Activated CD8-positive, alpha-beta memory T cell treated with anti-CD3 and anti-CD28 coated beads, Interleukin-2, amount 50 U/mL, for 48 hours (primary cell): ENCODE measurements at regions not wholly inside any gene's neighbourhood (a gene's known extent, or its start where the extent isn't known, plus 50 kb on each side); places are given as distances from the start of the nearest gene placed in this dataset.

Source experiments
- DNase-seq: peaks from one replicate; pipeline ENCODE4 v3.0.0-alpha.2; 2020

DNA sequence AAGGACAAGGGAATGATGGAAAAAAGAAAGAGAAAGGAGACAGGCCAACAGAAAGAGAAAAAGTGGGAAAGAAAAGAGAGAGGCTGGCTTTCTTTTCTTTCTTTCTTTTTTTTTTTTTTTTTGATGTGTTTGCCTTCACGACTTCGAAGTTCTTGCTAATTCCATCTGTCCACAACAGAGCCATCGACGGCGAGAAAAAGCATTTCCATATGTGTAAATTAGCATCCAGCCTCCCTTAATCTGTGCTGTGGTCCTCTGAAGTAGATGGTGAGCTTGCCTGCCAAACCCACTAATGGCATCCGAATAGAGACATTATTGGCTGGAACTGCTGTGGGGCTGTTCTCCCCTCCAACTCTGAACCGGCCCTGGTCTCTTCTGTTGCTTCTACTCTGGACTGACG, 997.4 kb downstream of the BCL11B start:
- no peak for DNase-seq

DNA sequence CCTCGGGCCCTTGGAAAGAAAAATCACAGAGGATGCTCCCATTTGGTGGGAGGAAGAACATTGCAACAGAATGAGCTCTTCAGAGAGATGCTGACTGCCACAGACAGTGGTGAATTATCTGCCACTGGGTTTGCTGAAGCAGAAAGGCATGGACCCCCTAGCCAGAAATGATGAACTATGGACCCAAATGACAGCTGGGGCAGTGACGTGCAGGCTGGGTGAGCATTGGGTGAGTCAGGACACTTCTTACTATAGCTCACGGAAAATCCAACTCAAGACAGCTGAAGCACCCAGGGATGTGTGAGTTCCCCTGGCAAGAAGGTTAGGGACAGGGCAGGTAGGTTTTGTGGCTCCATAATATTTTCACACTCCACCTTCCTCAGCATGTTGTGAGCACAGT, 993.2 kb downstream of the BCL11B start:
- no peak for DNase-seq

DNA sequence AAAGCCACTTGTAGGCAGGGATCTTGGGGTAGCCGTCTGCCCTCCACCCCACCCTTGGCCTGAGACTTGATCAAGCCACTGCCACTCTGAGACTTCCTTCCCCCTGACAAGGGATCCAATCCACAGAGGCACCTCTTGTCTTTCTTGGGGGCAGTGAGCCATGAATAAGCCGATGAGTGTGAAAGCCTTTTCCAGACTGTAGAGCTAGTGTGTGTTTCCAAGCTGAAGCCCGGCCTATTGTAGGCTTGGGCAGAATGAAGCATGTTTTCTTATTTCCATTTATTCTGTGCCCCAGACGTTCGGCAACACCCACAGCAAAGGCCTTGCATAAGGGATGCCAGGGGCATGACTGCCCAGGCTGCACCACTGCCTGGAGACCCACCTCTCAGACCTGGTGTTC, 991.6 kb downstream of the BCL11B start:
- no peak for DNase-seq

DNA sequence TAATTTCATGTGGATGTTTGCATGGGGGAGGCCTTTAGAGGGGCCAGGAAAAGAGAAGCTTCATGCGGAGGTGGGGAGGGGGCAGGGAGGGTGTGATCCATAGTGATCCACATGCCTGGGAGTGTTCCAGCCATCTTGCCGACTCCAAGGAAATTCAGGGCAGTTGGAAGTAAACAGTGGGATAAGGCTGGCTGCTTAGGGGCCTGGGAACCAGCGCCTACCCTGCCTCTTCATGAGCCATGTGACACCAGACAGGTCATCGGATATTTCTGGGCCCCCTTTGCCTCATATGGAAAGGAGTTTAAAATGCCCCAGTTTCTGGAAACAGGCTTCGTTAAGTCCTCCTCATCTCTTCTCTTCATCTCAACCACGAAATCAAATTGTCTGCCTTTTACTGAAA, 983.2 kb downstream of the BCL11B start:
- DNase-seq, result no peak

DNA sequence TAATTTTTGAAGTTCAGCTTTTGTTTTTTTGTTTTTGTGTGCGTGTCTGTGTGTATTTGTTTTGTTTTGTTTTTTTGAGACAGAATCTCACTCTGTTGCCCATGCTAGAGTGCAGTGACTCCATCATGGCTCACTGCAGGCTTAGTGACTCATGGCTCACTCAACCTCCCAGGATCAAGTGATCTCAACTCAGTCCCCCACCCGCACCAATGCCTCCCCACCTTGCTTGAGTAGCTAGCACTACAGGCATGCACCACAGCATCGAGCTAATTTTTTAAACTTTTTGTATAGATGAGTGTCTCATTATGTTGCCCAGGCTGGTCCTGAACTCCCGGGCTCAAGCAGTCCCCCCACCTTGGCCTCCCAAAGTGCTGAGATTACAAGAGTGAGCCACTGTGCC, 981.4 kb downstream of the BCL11B start:
- no peak for DNase-seq

DNA sequence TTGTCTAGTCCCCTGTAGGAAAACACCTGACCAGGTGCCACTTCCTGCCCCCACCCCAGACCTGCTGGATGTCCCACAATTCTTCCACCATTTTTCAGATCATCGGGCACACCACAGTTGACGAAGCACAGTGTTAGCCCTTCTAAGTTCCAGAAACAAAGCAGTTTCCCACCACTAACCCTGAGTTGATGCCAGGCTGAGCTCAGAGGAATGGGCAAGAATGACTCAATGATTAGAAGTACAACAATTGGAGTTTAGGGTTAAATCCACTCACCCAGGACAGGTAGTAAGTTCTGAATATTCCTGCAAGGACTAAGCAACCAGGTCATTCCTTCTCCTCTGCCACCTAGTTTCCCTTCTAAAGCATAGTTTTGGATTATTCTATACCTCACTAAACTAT, 979.8 kb downstream of the BCL11B start:
- DNase-seq, result no peak

DNA sequence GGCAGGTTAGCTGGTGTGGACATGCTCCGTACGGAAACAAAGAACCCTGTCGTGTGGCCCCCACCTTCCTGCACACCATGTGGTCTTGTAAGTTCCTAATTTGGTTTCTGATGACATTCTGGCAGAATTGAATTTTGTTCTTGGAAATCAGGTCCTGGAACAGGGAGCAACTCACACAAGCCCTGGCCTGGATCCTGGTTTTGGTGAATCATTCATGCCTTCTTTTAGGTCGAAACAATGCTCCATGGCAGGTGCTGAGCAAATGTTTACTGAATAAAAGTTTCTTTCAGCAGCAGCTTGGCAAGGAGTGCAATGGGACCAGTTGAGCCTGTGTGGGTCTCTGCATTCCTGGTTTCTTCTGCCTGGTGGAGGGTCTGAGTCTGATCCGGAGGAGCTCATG, 978.4 kb downstream of the BCL11B start:
- no peak for DNase-seq

DNA sequence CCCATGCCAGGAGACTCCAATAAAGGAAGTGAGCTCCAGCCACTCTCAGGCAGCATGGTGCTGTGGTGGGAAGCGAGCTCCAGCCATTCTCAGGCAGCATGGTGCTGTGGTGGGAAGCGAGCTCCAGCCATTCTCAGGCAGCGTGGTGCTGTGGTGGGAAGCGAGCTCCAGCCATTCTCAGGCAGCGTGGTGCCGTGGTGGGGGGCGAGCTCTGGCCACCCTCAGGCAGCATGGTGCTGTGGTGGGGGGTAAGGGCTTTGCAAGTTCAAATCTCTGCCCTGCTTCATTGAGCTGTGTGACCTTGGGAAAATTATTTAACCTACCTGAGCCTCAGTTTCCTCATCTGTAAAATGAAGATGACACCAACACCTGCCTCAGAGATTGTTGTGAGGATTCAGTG, 975.1 kb downstream of the BCL11B start:
- no peak for DNase-seq

DNA sequence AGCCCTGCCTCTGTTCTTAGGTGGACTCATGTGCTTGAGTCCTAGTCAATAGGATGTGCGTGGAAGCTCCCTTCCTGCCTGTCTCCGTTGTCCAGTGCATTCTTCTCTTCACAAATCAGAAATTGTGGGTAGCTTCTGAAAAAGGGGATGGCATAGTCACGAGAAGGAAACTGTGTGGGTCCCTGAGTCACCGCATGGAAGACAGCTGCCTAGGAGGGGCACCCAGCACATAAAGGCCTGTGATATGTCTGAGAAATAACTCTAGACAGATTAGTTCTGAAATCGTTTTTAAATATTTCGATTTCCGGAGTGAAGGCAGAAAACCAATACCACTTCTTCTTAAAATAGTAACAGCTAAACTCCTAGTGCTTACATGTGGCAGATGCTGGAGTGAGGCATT, 974.4 kb downstream of the BCL11B start:
- DNase-seq, result no peak

DNA sequence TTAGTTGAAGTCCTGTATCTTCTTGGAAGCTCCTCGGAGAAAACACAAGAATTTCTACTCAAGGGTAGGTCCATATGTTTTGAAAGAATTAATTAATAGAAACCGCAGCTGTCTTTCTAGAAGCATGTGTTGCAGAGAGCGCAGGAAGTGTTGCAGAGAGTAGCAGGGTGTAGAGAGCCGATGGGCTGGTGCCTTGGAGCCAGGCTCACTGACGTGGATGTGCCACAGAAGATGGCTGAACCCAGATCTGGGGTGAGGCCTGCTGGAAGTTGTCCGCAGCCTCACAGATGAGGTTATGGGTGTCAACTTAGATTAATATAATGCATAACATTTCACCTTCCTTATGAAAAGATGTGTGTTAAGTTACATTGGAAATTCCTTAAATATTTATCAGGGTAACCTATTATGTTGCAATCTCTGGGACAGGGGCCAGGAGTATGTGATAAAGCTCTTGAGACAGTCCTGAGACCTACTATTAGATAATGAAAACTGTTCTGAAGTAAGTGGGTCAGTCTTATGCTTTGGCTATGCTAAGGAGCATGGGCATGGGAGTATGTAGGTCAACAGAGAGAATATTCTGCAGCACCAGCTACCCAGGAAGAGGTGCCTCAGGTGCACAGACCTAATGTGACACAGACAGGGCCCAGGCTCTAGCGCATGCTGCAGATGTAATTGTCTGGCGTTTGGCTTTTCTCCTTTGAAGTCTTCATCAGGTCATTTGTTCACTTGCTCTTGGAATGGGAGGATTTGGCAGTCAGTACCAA, 973.3 kb downstream of the BCL11B start:
- DNase-seq, result no peak

DNA sequence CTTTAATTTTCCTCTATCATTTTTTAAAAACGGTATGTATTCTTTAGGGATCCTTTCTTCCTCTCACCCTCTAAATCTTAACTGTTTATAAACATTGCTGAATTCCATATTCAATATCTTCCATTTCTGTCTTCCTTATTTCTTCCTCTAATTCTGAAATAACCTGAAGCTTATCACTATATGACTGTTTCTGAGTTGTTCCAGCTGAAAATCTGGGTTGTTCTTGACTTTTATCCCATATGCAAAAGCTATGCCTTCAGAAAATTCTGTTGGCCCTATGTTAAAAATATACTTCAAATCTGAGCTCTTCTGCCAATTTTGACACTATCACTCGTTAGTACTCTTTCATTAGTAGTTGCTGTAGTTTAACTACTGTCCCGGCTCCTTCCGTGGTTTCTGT, 970.3 kb downstream of the BCL11B start:
- DNase-seq, result no peak

DNA sequence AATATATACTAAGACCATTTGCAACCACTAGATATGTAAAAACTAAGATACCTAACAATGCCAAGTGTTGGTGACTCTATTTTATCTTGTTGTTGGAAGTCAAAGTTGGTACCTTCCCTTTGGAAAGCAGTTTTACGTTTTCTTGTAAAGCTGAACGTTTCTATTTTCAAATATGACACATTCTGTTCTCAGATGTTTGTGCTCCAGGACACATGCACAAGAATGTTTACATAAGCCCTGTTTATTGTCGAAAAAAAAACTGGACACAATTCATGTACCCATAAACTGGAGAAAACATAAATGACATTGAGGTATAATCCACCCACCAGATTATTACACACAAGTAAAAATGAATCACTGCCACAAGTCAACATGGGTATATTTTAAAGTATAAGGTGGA, 967.4 kb downstream of the BCL11B start:
- no peak for DNase-seq

DNA sequence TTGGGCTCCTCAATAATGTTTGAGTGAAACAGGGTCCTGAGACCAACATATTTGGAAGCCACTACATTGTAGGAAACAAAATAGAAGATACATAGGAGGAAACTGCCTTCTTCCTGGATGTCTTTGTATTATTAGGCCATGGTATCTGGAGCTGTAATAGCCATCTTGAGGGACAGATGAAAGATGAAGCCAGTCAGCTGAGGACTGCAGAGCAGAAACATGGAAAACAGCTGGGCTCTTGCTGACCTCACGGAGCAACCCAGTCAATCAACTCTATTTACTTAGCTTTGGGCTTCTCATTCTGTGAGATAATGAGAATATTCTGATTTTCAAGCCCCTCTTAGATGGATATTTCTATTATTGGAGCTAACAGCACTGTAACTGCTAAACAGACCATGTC, 962.4 kb downstream of the BCL11B start:
- no peak for DNase-seq

DNA sequence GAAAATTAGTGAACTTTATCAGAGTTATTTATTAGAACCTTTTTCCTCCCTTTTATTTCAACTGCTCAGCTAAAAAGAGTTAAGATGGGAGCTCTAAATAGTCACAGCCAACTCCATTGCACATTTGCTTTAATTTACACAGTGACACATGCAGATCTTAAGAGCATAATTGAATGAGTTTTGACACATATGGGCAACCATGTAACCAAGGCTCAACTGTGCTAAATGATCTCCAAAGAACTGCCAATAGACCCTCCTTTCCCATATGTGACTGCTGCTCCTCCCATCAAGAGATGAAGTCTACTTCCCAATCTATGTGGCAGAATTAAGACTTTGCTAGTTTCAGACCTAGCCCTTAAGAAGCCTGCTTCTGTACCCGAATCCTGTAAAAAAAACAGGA, 960.0 kb downstream of the BCL11B start:
- no peak for DNase-seq

DNA sequence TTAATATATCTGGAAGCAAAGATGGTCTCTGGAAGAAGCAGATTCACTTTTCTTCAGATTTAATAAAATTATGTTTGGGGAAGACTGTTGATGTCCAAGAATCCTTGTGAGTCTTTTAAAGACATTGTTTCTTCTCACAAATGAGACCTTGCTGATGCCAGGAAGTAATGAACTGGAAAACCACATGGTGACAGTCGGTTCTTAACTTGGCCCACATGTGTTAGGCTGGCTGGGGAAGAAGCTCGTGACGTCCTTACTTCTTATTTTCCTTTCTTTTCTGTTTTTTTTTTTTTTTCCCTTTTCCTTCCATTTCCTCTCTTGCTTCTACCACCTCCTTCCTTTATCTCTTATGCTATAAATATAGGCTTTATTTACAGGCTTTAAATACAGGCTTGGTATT, 950.2 kb downstream of the BCL11B start:
- no peak for DNase-seq

DNA sequence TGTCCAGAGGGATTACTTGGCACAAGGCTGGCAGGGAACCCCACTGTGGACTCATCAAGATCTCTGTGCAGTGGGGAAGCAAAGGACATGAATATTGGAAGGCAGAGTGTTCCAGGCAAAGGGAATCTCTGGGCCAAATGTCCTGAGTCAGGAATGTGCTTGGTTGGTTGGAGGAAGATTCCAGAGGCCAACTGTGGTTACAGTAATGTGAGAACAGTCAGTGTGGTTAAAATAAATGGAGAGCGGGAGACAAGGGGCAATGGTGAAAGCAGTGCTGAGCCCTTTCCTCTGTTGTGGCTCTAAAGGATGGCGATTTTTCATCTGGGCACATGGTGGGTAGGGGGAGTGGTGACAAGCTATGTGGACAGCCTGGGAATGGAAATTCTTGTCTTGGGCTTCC, 948.2 kb downstream of the BCL11B start:
- DNase-seq, result no peak

DNA sequence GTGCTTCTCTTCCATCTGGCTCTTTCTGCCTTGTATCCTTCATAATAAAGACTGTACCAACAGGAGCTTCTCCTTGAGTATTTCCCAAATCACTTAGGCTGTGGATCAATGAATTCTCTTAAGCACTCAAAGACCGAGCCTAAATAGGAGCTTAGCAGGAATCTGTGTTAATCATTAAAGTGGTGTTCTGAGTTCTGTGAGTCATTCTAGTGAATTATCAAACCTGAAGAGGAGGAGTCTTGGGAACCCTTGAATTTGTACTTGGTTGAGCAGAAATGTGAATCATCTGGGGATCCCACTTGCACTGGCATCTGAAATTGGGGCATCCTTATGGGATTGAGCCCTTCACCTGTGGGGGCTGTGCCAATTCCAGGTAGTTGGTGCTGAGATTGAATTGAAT, 946.2 kb downstream of the BCL11B start:
- DNase-seq, result no peak

DNA sequence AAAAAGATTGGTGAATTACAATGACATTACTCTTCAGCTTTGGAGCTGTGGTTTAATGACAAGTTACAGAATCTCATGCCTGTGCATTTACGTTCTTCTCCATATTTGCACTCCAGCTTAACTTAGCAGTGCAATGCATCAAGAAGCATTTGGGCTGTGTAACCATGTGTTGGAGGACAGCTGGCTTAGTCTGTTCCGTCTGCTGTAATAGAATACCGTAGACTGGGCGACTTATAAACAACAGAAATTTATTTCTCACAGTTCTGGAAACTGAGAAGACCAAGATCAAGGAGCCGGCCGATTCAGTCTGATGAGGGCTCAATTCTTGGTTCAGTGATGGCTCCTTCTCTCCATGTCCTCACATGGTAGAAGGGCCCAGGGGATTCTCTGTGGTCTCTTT, 943.5 kb downstream of the BCL11B start:
- DNase-seq, result no peak

DNA sequence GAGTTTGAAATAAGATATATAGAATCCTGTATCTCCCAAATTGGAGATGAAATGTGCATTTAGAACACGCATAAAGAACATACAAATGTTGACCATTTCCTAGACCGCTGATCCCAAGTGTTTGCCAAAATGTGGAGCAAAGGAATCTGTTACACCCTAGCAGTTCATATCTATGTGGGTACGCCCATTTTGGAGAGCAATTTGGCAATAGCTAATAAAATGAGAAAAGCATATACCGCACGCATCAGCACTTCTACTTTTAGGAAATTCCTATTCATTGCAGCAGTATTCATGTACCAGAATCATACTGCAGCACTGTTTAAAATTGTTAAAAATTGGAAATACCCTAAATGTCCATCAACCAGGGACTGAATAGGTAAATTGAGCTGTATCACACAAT, 937.8 kb downstream of the BCL11B start:
- DNase-seq, result no peak

DNA sequence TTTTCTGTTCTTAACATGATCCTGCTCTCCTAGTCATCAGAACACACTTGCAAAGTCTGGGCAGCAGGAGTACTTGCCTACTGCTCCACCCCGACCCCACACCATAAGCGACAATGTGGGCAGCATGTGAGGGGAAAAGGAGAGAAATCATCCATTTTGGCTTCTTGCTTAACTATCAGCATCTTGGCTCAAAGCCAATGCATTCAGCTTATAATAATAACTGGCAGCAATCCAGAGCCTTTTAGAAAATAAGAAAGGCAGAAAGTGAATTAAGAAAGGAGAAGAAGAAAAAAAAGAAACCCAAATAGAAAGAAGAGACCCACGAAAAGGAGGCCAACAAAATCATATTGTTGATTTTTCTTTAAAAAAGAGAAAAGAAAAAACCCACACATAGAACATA, 930.8 kb downstream of the BCL11B start:
- no peak for DNase-seq

DNA sequence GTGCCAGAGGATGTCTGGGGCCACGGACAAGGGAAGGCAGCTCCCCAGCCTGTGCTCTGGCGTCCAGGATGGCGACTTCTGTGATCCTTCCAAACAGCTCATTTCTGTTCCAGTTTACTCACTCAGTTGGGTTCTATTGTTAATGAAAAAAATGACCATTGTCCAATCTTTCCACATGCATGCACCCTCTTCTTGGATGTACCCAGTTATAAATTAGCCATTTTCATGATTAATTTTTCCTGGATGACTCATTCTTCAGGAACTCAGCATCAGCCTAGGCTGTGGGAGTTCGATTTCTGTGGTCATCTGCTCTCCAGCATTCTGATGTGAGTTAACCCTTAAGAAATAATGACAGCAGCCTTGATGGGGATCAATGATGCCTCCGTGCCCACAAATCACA, 926.8 kb downstream of the BCL11B start:
- no peak for DNase-seq

DNA sequence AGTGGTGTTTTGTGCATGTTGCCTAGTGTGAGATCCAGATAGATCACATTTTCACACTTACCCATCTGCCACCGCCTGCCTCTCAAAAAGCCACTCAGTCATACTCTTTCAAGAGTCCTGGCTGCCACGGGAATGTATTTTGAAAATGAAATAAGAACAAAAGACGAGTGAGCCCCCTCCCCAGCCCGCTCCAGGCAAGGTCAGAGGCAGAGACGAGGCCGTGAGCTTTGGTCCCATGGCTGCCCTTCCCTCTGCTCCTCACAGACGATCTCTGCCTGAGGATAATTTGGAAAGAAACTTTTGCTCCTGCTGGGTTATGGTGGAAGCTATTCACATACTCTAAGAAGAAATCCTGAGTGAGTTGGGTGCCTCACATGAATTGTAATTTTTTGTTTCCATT, 924.3 kb downstream of the BCL11B start:
- DNase-seq, result no peak

DNA sequence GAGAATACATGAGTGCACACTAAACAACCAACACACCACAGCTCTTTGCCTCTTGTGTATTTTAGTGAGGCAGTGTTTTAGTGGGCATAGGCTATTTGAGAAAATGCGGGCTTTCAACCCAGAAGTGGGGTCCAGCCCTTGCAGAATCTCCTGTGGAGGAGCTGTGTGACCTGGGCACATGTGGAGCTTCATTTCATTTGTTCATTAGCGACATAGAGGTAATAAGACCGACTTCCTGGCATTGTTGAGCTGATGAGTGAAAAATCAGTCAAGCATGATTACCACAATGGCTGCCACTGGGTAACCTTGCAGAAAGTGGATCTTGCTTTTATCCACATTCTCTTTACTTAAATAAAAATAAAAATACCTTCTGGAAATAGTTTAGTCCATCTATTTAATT, 923.5 kb downstream of the BCL11B start:
- DNase-seq, result no peak

DNA sequence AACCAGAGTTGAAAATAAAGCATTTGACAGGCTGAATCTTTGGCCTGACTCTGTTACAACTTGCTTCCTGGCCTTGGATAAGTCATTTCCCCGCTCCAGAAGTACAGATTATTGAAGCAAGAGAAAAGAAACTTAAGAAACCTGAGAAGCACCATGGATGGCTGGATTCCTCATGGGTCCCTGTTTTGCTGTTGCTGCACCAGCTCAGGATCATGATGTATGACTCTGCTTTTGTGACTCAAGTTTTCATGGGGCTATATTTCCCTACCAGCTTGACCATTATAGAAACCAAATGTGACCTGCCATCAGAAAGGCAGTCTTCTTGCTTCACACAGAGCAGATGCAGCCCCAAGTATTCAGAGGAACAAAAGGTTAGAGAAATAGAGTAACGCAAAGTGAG, 921.8 kb downstream of the BCL11B start:
- DNase-seq, result no peak

DNA sequence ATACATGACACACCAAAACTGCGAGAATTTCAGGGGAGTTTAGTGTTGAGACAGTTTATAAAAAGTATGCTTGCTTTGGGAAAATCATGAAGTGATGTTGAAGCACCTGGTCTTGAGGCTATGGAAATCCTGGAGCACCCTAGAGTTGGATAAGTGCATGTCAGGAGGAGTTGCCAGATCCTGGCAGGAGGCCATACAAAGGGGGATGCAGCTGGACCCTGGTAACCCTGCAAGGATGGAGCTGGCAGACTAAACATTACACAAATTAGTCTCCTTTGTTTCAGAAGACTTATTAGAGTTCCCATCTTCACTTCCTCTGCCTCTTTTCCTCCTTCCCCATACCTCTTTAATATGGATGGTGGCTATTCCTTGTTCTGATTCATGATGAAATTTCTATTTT, 907.0 kb downstream of the BCL11B start:
- no peak for DNase-seq

DNA sequence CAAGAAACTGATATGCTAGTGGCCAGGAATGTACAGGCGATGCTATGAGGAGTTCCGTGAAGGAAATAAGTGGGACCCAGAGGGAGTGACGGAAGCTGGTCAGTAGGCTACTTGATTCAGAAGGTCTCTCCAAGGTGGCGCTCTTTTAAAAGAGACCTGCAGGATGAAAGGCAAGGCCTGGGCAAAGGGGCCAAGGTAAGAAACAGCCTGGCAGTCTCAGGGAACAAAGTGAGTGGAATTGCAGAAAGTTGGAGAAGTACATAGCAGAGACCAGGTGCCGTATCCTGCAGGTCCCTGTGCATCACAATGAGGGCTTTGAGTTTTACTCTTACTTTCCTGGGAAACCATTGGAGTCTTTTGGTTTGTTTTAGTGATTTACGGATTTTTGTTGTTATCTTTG, 905.6 kb downstream of the BCL11B start:
- DNase-seq, result no peak
